Head of caudate nucleus (tissue), 42 donors: ENCODE measurements at regions not wholly inside any gene's neighbourhood (a gene's known extent, or its start where the extent isn't known, plus 50 kb on each side); places are given as distances from the start of the nearest gene placed in this dataset.
"Not testable (repeated sequence)": the region's sequence is repeated elsewhere in the genome, so short reads cannot be mapped to it uniquely, and the experiment has no call there.

Source experiments
- DNase-seq, 42 donors: peaks; one replicate each; pipeline versions ENCODE4 v3.0.0 to v3.0.0-alpha.2; 2020 to 2021; ENCODE audit warnings: mixed read lengths in 7 of 42
- intact Hi-C: fragments of 100-400 bp; cut with DNase I; formaldehyde crosslinking; loops from one replicate; pipeline ENCODE4 v1.15.0; 2022

GRCh38 chr5:30183795-30184194 lies 1009.7 kb upstream of the CDH6 start:
- intact Hi-C loops = no loop called here
- no peak for DNase-seq

GRCh38 chr5:30156156-30156555 lies 1037.3 kb upstream of the CDH6 start:
- no peak for DNase-seq
- intact Hi-C loops = no loop called here

- DNase-seq = no peak
- intact Hi-C loops = no loop called here
Measured at GRCh38 chr5:30152431-30152830, 1041.1 kb upstream of the CDH6 start.

- intact Hi-C loops = no loop called here
- no peak for DNase-seq
Measured at GRCh38 chr5:30150231-30150630, 1043.3 kb upstream of the CDH6 start.

- no peak for DNase-seq
- intact Hi-C loops = no loop called here
Measured at GRCh38 chr5:30149526-30149925, 1044.0 kb upstream of the CDH6 start.

- intact Hi-C loops = no loop called here
- DNase-seq = no peak
Measured at GRCh38 chr5:30147976-30148375, 1045.5 kb upstream of the CDH6 start.

GRCh38 chr5:30144059-30144458 lies 1049.4 kb upstream of the CDH6 start:
- DNase-seq, intact Hi-C loops: not testable (repeated sequence)

- intact Hi-C loops = no loop called here
- no peak for DNase-seq
Measured at GRCh38 chr5:30142432-30142831, 1051.1 kb upstream of the CDH6 start.

GRCh38 chr5:30121043-30121442 lies 1072.4 kb upstream of the CDH6 start:
- intact Hi-C loops = no loop called here

GRCh38 chr5:30117135-30117534 lies 1076.4 kb upstream of the CDH6 start:
- intact Hi-C loops = no loop called here
- DNase-seq = no peak

More at GRCh38 chr5:30121043-30121442, 1072.4 kb upstream of the CDH6 start:
- DNase-seq = no peak

GRCh38 chr5:30113542-30113941 lies 1079.9 kb upstream of the CDH6 start:
- peak in 1 of 42 donors; percentile 2 for DNase-seq
- intact Hi-C loops = no loop called here

GRCh38 chr5:30112867-30113266 lies 1080.6 kb upstream of the CDH6 start:
- intact Hi-C loops = no loop called here
- DNase-seq = no peak

- intact Hi-C loops = no loop called here
- DNase-seq = no peak
Measured at GRCh38 chr5:30108051-30108450, 1085.4 kb upstream of the CDH6 start.

GRCh38 chr5:30106596-30106995 lies 1086.9 kb upstream of the CDH6 start:
- no peak for DNase-seq
- intact Hi-C loops = no loop called here

GRCh38 chr5:30104872-30105596 lies 1088.5 kb upstream of the CDH6 start:
- no peak for DNase-seq
- intact Hi-C loops = no loop called here

GRCh38 chr5:30103452-30104202 lies 1089.9 kb upstream of the CDH6 start:
- intact Hi-C loops = no loop called here
- no peak for DNase-seq

- intact Hi-C loops = no loop called here
- DNase-seq = no peak
Measured at GRCh38 chr5:30103052-30103451, 1090.4 kb upstream of the CDH6 start.

GRCh38 chr5:30102185-30102584 lies 1091.3 kb upstream of the CDH6 start:
- intact Hi-C loops = no loop called here
- DNase-seq = no peak

- no peak for DNase-seq
- intact Hi-C loops = no loop called here
Measured at GRCh38 chr5:30100929-30101328, 1092.6 kb upstream of the CDH6 start.

- intact Hi-C loops = no loop called here
- no peak for DNase-seq
Measured at GRCh38 chr5:30100148-30100713, 1093.3 kb upstream of the CDH6 start.

- intact Hi-C loops = no loop called here
- no peak for DNase-seq
Measured at GRCh38 chr5:30099634-30100033, 1093.9 kb upstream of the CDH6 start.
